ENCODE measurements at regions not wholly inside any gene's neighbourhood (a gene's known extent, or its start where the extent isn't known, plus 50 kb on each side); places are given as distances from the start of the nearest gene placed in this dataset.
"Not testable (repeated sequence)": the region's sequence is repeated elsewhere in the genome, so short reads cannot be mapped to it uniquely, and the experiment has no call there.

GRCh38 chr15:20055921-20056320 lies 485.7 kb downstream of the GOLGA6L6 start:
- H4K20me1 ChIP-seq (ENCODE audit: insufficient read depth, low read length); H3K27ac ChIP-seq (ENCODE audit: insufficient read depth, low read length); CTCF ChIA-PET; H4K8ac ChIP-seq (ENCODE audit: low read depth in 2 of 2, low read length in 2 of 2); H3K18ac ChIP-seq (ENCODE audit: low read depth, low read length); H3K79me1 ChIP-seq (ENCODE audit: low read depth in 1 of 2, low read length in 2 of 2); dilution Hi-C loops (cut with HindIII; ENCODE audit: low sequenced_read_pairs, unreplicated experiment); H3K23ac ChIP-seq (ENCODE audit: low read depth, low read length); H3K9me1 ChIP-seq (ENCODE audit: insufficient read depth, low read length); H3K4ac ChIP-seq (ENCODE audit: low read depth, low read length); intact Hi-C loops (cut with micrococcal nuclease); H2AK9ac ChIP-seq (replicated peaks; ENCODE audit: low read depth, low read length, poor library complexity); POLR2A ChIA-PET (ENCODE audit: unreplicated experiment); H4K91ac ChIP-seq (ENCODE audit: insufficient read depth, low read depth, low read length); H2AFZ ChIP-seq (replicated peaks; ENCODE audit: low read length, poor library complexity); H2BK120ac ChIP-seq (ENCODE audit: low read depth, low read length); H3K14ac ChIP-seq (replicated peaks; ENCODE audit: low read depth, low read length); H4K5ac ChIP-seq (ENCODE audit: low read depth, low read length); H3K36me3 ChIP-seq (ENCODE audit: control insufficient read depth, insufficient read depth, low read length); H2AK5ac ChIP-seq (ENCODE audit: low read depth, low read length); H2BK20ac ChIP-seq (ENCODE audit: low read depth, low read length); H3K4me2 ChIP-seq (ENCODE audit: low read depth, low read length); H3K56ac ChIP-seq (ENCODE audit: extremely low read depth, insufficient read depth, low read length); in situ Hi-C loops (cut with MboI; ENCODE audit: low sequenced_read_pairs); H2BK15ac ChIP-seq (ENCODE audit: low read depth, low read length); DNase-seq; H3K4me1 ChIP-seq (ENCODE audit: control insufficient read depth, insufficient read depth, low read length); ATAC-seq (ENCODE audit: low read depth); H3K27me3 ChIP-seq (ENCODE audit: control insufficient read depth, insufficient read depth, low read length); H3K4me3 ChIP-seq (ENCODE audit: insufficient read depth, low read depth, low read length); H2BK5ac ChIP-seq (ENCODE audit: low read depth, low read length, poor library complexity, severe bottlenecking); H3K9ac ChIP-seq (ENCODE audit: low read depth, low read length); H3K9me3 ChIP-seq (ENCODE audit: control insufficient read depth, insufficient read depth, low read length); BruUV-seq (replicated peaks): not testable (repeated sequence)
- WGBS, 2 experiments (ENCODE audit: extremely low coverage in 2 of 2, insufficient read length in 1 of 2), result no CpG with 5 or more reads among the region's 5 CpGs

GRCh38 chr15:20048189-20048588 lies 493.4 kb downstream of the GOLGA6L6 start:
- CTCF ChIA-PET, result not testable (repeated sequence)

More at GRCh38 chr15:20048189-20048588, 493.4 kb downstream of the GOLGA6L6 start:
- H3K27me3 ChIP-seq (ENCODE audit: control insufficient read depth, insufficient read depth, low read length); in situ Hi-C loops (cut with MboI; ENCODE audit: low sequenced_read_pairs); H2AFZ ChIP-seq (replicated peaks; ENCODE audit: low read length, poor library complexity); H2AK5ac ChIP-seq (ENCODE audit: low read depth, low read length); POLR2A ChIA-PET (ENCODE audit: unreplicated experiment); H4K8ac ChIP-seq (ENCODE audit: low read depth in 2 of 2, low read length in 2 of 2); H2BK20ac ChIP-seq (ENCODE audit: low read depth, low read length); H3K27ac ChIP-seq (ENCODE audit: insufficient read depth, low read length); H3K14ac ChIP-seq (replicated peaks; ENCODE audit: low read depth, low read length); H3K4me1 ChIP-seq (ENCODE audit: control insufficient read depth, insufficient read depth, low read length); BruUV-seq (replicated peaks); DNase-seq; H4K20me1 ChIP-seq (ENCODE audit: insufficient read depth, low read length); H3K18ac ChIP-seq (ENCODE audit: low read depth, low read length); H3K9ac ChIP-seq (ENCODE audit: low read depth, low read length); H4K5ac ChIP-seq (ENCODE audit: low read depth, low read length); H2BK15ac ChIP-seq (ENCODE audit: low read depth, low read length); intact Hi-C loops (cut with micrococcal nuclease); H2BK5ac ChIP-seq (ENCODE audit: low read depth, low read length, poor library complexity, severe bottlenecking); H2BK120ac ChIP-seq (ENCODE audit: low read depth, low read length); H3K4me3 ChIP-seq (ENCODE audit: insufficient read depth, low read depth, low read length); ATAC-seq (ENCODE audit: low read depth); H2AK9ac ChIP-seq (replicated peaks; ENCODE audit: low read depth, low read length, poor library complexity); H3K9me3 ChIP-seq (ENCODE audit: control insufficient read depth, insufficient read depth, low read length); H3K79me1 ChIP-seq (ENCODE audit: low read depth in 1 of 2, low read length in 2 of 2); H3K56ac ChIP-seq (ENCODE audit: extremely low read depth, insufficient read depth, low read length); H4K91ac ChIP-seq (ENCODE audit: insufficient read depth, low read depth, low read length); H3K36me3 ChIP-seq (ENCODE audit: control insufficient read depth, insufficient read depth, low read length); H3K4ac ChIP-seq (ENCODE audit: low read depth, low read length); H3K4me2 ChIP-seq (ENCODE audit: low read depth, low read length); H3K23ac ChIP-seq (ENCODE audit: low read depth, low read length); dilution Hi-C loops (cut with HindIII; ENCODE audit: low sequenced_read_pairs, unreplicated experiment); H3K9me1 ChIP-seq (ENCODE audit: insufficient read depth, low read length): not testable (repeated sequence)
- WGBS, 2 experiments (ENCODE audit: extremely low coverage in 2 of 2, insufficient read length in 1 of 2), result no CpG with 5 or more reads among the region's 16 CpGs
